Stimulated activated CD8-positive, alpha-beta memory T cell treated with anti-CD3 and anti-CD28 coated beads, Interleukin-7, amount 100 ng/mL, for 24 hours (primary cell): ENCODE measurements at regions not wholly inside any gene's neighbourhood (a gene's known extent, or its start where the extent isn't known, plus 50 kb on each side); places are given as distances from the start of the nearest gene placed in this dataset.

Source experiments
- DNase-seq: peaks from one replicate; pipeline ENCODE4 v3.0.0-alpha.2; 2020; ENCODE audit warnings: low read depth

- no peak for DNase-seq
Measured at GRCh38 chr1:29821605-29822004, 585.3 kb downstream of the PTPRU start.

DNA sequence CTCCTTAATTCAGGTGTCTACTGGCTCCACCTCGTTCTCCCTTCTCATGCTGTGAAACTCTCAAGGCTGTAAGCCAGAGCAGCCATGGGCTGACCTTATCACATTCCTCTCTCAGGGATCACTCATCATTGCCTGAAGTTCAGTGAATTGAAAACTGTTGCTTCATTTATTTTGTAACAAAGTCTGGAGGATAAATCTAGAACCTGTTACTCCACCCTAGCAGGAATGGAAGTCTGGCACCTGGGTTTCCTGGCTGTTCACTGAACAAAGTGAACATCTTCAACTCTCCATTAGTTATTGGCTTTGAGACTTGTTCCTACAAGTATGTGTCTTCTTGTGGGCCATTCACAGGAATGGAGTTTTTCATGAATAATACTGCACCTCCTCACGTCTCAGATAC is 584.1 kb downstream of the PTPRU start:
- no peak for DNase-seq

- no peak for DNase-seq
Measured at GRCh38 chr1:29812408-29813135, 576.2 kb downstream of the PTPRU start.

DNA sequence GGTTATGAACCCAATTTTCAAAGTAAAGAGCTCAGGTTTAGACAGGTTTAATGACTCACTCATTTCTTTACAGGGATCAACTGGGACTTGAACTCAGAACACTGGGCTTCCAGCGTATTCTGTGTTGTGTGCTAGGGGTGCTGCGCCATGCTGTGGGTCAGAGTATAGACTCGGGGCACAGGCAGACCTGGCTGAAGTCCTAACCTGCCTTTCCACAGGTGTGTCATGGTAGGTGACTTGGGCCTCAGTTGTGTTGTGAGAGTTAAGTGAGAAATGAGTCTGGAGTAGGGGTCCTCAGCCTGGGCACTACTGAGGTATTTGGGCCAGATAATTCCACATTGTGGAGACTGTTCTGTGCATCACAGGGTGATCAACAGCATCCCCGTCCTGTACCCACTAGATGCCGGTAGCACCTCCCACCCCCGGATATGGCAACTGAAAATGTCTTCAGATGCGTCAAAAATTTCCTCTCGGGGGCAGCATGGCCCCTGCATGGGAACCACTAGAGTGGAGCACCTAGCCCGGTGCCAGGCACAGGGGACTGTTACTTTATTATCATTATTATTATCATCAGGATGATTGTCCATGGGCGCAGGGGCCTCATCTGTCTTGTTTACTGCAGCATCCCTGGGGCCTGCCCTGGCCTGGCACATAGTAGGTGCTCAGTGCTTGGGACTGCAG is 575.5 kb downstream of the PTPRU start:
- DNase-seq = no peak

- DNase-seq = no peak
Measured at GRCh38 chr1:29811247-29811646, 574.9 kb downstream of the PTPRU start.

DNA sequence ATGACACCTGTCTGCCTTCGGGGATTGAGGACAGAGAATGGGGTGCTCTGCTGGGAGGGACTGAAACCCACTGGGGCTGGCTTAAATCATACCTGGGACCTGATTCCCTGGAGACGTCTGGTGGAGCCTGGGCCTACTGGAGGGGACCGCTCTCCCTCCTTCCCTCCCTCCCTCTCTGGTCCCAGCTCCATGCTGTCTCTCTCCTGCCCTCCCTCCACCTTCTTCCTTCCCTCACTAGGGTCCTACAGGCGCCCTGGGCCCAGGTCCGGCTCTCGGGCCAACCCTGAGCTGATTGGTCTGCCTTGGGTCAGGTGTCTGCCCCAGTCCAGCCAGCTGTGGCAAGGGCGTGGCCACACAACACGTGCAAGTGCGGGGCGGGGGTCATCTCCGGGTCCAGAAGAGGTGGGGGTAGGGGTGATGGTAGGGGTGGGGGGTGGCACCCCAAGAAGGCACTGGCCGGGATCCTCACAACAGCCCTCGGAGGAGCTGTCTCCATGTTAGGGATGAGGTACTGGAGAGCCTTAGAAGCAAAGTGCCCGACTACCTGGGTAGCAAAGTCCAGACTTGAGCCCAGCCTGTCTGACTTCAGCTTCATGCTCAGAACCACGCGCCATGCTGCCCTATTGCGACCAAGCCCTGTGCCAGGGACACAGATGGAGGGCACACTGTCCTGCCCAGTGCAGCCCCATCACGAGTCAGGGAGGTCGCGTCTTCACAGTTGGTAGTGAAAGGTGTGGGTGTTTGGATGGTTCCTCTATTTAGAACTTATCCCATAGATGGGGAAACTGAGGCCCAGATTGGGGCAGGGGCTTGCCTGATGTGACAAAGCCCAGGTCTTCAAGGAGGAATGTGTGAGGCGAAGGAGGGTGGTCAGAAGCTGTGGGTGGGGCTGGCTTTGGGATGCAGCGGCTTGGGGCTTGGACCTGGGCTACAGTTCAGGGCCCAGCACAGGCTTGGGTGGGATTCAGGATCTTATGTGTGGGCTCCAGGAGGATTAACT is 574.1 kb downstream of the PTPRU start:
- no peak for DNase-seq

DNA sequence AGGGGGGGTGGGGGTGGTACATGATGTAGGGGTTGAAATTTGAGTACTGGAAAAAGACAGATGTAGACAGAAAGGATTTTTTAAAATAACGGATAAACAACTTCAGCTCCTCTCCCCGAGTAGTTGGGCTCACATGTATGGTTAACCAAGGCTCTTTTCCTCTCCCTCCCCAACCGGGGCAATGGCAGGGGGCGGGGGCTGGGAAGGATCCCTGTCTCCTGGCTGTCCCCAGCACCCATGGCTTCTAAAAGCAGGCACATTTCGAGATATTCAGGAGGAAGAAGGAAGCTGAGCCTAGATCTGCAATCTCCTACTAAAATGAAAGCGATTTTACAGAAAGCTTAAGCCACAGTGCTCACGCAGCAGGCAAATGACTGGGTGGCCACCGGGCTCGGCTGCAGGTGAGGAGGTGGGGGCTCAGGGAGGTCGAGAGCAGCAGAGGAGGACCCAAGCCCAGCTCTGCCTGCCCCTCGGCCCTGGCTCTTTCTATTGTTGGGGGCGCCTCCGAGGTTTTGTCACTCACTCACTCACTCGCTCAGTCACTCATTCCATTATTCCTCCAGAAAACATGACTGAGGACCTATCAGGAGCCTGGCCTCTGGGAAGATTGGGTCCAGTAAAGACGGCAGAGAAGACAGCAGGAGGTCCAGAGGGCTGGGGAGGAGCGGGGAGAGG is 573.3 kb downstream of the PTPRU start:
- DNase-seq = no peak

DNA sequence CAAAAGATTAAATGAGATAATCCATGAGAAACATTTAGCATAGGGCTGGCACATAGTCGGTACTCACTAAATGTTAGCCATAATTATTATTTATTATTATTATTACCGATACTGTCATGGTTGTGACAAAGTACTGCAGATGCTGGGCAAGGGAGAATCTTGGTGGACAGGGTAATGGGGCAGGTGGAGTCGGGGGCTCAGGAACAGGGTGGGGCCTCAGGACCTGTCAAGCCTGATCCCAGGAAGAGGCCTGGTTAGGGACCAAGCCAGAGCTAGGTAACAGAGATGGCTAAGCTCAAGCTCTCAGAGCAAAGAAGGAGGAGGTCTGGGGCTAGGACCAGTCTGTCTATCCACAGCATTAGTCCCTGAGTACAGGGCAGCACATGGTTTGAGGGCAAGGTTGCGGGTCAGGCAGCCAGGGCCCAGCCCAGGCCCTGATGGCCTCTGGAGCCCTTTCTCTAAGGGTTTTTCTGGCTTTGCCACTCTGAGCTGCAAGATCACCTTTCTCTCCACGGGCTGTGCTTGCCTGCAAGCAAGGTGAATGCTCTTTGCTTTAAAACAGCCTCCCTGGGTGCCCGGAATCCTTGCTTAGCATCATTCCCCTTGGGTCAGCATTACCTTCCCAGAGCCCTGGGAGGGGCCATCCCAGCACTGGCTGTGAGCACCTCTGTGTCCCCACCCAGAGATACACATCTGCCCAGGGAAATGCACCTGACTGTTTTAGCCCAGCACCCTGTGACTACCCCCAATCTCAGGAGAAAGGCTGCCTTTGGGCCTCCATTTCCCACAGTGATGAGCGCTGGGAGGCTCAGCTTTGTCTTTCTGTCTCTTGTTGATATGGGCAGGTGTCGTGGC is 572.0 kb downstream of the PTPRU start:
- no peak for DNase-seq

- DNase-seq = no peak
Measured at GRCh38 chr1:29807689-29808088, 571.4 kb downstream of the PTPRU start.

DNA sequence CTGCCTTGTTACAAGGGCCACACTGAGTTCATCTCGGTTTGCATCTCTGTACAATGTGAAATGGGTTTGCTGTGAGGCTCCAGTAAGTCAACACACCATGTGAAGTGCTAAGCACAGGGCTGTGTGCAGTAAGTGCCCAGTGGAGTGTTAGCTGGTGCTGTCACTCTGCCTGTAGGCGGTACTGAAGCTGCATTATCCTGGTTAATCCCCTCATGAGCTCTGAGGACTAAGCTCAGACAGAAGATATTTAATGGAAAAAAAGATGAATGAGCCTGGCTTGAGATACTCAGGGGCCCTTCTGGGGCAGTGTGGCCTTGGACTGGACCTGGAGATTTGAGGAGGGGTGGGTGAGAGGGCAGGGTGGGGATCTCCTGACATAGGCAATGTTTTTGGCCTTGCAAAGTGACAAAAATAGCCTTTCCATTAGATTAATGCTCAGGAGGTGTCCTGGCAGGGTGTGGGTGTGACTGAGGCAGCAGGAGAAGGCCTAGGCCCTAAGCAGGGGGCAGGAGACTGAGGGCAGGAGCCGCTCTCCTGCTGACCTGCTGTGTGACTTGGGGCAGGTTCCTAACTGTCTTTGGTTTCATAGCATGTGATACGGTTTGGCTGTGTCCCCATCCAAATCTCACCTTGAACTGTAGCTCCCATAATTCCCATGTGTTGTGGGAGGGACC is 570.5 kb downstream of the PTPRU start:
- no peak for DNase-seq

DNA sequence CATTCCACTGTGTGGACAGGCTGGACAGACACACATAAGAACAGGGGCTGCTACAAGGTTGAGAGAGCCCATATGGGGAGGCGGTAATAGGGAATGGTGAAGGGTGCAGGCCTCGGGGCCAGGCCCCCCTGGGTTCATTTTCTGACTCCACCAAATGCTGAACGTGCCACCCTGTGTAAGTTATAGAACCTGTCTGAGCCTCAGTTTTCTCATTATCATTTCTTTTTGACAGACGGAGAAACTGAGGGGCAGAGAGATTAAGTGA is 569.5 kb downstream of the PTPRU start:
- DNase-seq = no peak

GRCh38 chr1:29805122-29805895 is 569.0 kb downstream of the PTPRU start:
- no peak for DNase-seq

GRCh38 chr1:29804181-29804899 is 568.0 kb downstream of the PTPRU start:
- DNase-seq = no peak

- no peak for DNase-seq
Measured at GRCh38 chr1:29803486-29803885, 567.2 kb downstream of the PTPRU start.

- no peak for DNase-seq
Measured at GRCh38 chr1:29802181-29803068, 566.1 kb downstream of the PTPRU start.

DNA sequence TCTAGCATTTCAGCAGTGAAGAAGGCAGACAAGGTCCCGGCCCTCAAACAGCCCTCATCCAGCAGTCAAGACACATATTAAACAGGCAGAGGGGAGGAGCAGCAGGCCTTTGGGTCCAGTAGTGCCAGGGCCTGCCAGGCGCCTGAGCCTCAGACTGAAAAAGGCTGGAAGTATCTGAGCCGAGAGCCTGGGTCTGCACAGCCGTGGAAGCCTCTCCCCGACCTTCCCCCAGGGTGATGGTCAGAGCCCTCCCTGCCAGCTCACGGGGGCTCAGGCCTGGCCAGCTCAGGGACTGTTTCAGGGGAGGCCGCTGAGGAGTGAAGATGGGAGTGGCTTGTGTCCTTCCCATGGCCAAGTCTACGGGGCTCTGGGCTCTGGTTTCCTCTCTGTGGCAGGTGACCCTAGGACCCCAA is 565.2 kb downstream of the PTPRU start:
- DNase-seq = no peak

DNA sequence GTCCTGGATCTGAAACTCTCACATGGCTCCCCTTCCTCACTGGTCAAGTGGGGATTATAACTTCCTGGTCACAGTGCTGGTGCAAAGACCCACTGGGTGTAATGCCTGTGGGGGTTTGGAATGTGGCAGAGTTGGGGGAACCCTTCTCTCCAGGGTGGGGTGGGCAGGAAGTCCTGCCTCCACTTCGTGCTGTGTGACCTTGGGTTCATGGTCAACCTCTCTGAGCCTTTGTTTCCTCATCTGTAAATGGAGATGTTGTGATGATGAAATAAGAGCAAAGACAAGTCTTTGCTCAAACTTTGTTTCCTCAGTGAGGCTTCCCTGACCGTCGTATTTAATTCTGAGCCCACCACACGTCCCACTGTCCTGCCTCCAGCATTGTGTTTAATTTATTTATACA is 564.7 kb downstream of the PTPRU start:
- DNase-seq = no peak

- no peak for DNase-seq
Measured at GRCh38 chr1:29800522-29800956, 564.2 kb downstream of the PTPRU start.
